Coronary artery (tissue), 2 donors: ENCODE measurements at regions not wholly inside any gene's neighbourhood (a gene's known extent, or its start where the extent isn't known, plus 50 kb on each side); places are given as distances from the start of the nearest gene placed in this dataset.
"Not testable (repeated sequence)": the region's sequence is repeated elsewhere in the genome, so short reads cannot be mapped to it uniquely, and the experiment has no call there.

ENCODE experiments used
- DNase-seq: peaks from one replicate; pipeline ENCODE4 v3.0.0-alpha.2; 2017; ENCODE audit warnings: low spot score
- H3K27ac ChIP-seq, 2 donors: fragments of 200-600 bp; sonication (generic); one replicate each; pipeline ENCODE4 v1.5.1; 2016 to 2019
- H3K4me3 ChIP-seq: fragments of 200-600 bp; sonication (generic); 2 replicates; pipeline ENCODE4 v1.5.1; 2016; ENCODE audit warnings: mild to moderate bottlenecking, moderate library complexity
- CTCF ChIP-seq: fragments of 200-600 bp; sonication (generic); IDR thresholded peaks from one replicate; pipeline ENCODE4 v1.5.1; 2019; ENCODE audit warnings: antibody characterized with exemption

- Histone ChIP-seq H3K4me3 (no peak overlapping the region), H3K27ac (no peak overlapping the region)
- TF ChIP-seq CTCF: no peak
- no peak for DNase-seq
Measured at GRCh38 chr9:32161720-32162119, 222.7 kb upstream of the ACO1 start.

- DNase-seq, H3K27ac ChIP-seq, H3K4me3 ChIP-seq: not testable (repeated sequence)
Measured at GRCh38 chr9:32166316-32166715, 218.1 kb upstream of the ACO1 start.

GRCh38 chr9:32171339-32171738, 213.1 kb upstream of the ACO1 start:
- DNase-seq: no peak
- TF ChIP-seq CTCF: no peak
- no peak overlapping the region for H3K4me3 ChIP-seq
- H3K27ac ChIP-seq: no peak overlapping the region

- DNase-seq: no peak
- TF ChIP-seq CTCF: no peak
- Histone ChIP-seq H3K27ac (no peak overlapping the region), H3K4me3 (no peak overlapping the region)
Measured at GRCh38 chr9:32172256-32172655, 212.2 kb upstream of the ACO1 start.

- no peak for DNase-seq
- Histone ChIP-seq H3K27ac (no peak overlapping the region), H3K4me3 (no peak overlapping the region)
- TF ChIP-seq CTCF: no peak
Measured at GRCh38 chr9:32177396-32177795, 207.0 kb upstream of the ACO1 start.

- no peak for TF ChIP-seq CTCF
- Histone ChIP-seq H3K27ac (no peak overlapping the region), H3K4me3 (no peak overlapping the region)
- DNase-seq: no peak
Measured at GRCh38 chr9:32180597-32180996, 203.8 kb upstream of the ACO1 start.

GRCh38 chr9:32200241-32200640, 184.2 kb upstream of the ACO1 start:
- no peak for DNase-seq
- no peak for TF ChIP-seq CTCF

GRCh38 chr9:32200896-32201295, 183.5 kb upstream of the ACO1 start:
- no peak overlapping the region for H3K27ac ChIP-seq
- TF ChIP-seq CTCF: no peak
- H3K4me3 ChIP-seq: no peak overlapping the region
- no peak for DNase-seq

More at GRCh38 chr9:32200241-32200640, 184.2 kb upstream of the ACO1 start:
- Histone ChIP-seq H3K27ac (no peak overlapping the region), H3K4me3 (no peak overlapping the region)

GRCh38 chr9:32209164-32209563, 175.3 kb upstream of the ACO1 start:
- DNase-seq, H3K4me3 ChIP-seq, H3K27ac ChIP-seq: not testable (repeated sequence)
